Smooth muscle cell (in vitro differentiated cells): ENCODE measurements at regions not wholly inside any gene's neighbourhood (a gene's known extent, or its start where the extent isn't known, plus 50 kb on each side); places are given as distances from the start of the nearest gene placed in this dataset.

Experiments
- DNase-seq: peaks from one replicate; lab custom pipeline; 2025; ENCODE audit not compliant: unreplicated experiment; lab: John Stamatoyannopoulos, UW
- H2AFZ ChIP-seq: fragments of 200-600 bp; sonication (generic); 2 replicates; pipeline ENCODE4 v1.6.0; 2016; ENCODE audit warnings: antibody characterized with exemption, low read depth, mild to moderate bottlenecking
- H3F3A ChIP-seq: fragments of 200-600 bp; sonication (generic); 2 replicates; pipeline ENCODE4 v1.6.0; 2017; ENCODE audit warnings: antibody characterized with exemption, low read depth
- H3K27ac ChIP-seq: fragments of 200-600 bp; sonication (generic); 2 replicates; pipeline ENCODE4 v1.5.1; 2016; ENCODE audit warnings: low read depth, mild to moderate bottlenecking
- H3K27me3 ChIP-seq: fragments of 200-600 bp; sonication (generic); 2 replicates; pipeline ENCODE4 v1.6.1; 2016; ENCODE audit warnings: low read depth, mild to moderate bottlenecking
- H3K36me3 ChIP-seq: fragments of 200-600 bp; sonication (generic); 2 replicates; pipeline ENCODE4 v1.5.1; 2016; ENCODE audit warnings: low read depth
- H3K4me1 ChIP-seq: fragments of 200-600 bp; sonication (generic); 2 replicates; pipeline ENCODE4 v1.5.1; 2016; ENCODE audit warnings: low read depth
- H3K4me2 ChIP-seq: fragments of 200-600 bp; sonication (generic); 2 replicates; pipeline ENCODE4 v1.6.0; 2016; ENCODE audit warnings: mild to moderate bottlenecking
- H3K4me3 ChIP-seq: fragments of 200-600 bp; sonication (generic); 2 replicates; pipeline ENCODE4 v1.5.1; 2016; ENCODE audit warnings: mild to moderate bottlenecking
- H3K79me2 ChIP-seq: fragments of 200-600 bp; sonication (generic); 2 replicates; pipeline ENCODE4 v1.6.0; 2016; ENCODE audit warnings: low read depth, mild to moderate bottlenecking
- H3K9ac ChIP-seq: fragments of 200-600 bp; sonication (generic); 2 replicates; pipeline ENCODE4 v1.6.0; 2016; ENCODE audit warnings: low read depth
- H3K9me3 ChIP-seq: fragments of 200-600 bp; sonication (generic); replicated peaks from 2 replicates; pipeline ENCODE4 v1.5.1; 2016; ENCODE audit warnings: low read depth
- H4K20me1 ChIP-seq: fragments of 200-600 bp; sonication (generic); 2 replicates; pipeline ENCODE4 v1.6.0; 2016; ENCODE audit warnings: low read depth
- CTCF ChIP-seq: fragments of 200-600 bp; sonication (generic); IDR thresholded peaks from 2 replicates; pipeline ENCODE4 v1.5.1; 2017; ENCODE audit warnings: borderline replicate concordance, mild to moderate bottlenecking, antibody characterized with exemption; ENCODE audit not compliant: insufficient read depth, poor library complexity, severe bottlenecking
- WGBS: methylation state at CpG from one replicate; pipeline ENCODE4 v1.1.7; 2016; ENCODE audit warnings: low lambda C conversion rate; 5-methylcytosine and 5-hydroxymethylcytosine counted together

DNA sequence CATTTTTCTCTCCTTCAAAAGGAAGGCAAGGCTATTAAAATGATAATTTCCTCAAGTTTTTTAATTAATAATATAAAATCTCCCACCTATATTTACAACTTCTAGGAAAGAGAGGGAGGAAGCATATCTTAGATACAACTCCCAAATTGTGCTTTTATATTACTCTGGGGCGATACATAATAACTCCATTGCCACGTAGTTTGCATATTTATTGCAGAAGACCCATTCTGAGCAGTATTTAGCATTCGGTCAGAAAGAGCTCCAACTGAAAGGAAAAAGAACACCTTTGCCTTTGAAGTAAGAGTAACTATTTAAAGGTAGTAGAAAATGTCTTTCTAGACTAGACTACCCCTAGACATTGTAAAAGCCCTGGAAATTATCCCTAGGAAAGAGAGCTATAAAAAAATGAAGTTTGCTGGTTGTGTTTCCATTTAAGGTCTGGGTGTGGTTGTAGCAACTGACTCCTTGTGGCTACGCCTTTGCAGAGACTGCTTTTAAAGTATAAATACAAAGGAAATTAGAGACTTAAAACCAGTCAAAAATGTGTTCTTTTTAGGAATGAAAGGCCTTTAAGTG, 566.1 kb downstream of the ZNF608 start:
- no peak overlapping the region for H3K4me3 ChIP-seq
- no peak for TF ChIP-seq CTCF
- DNase-seq, result no peak
- H3K9ac ChIP-seq, result no peak overlapping the region
- H2AFZ ChIP-seq, result no peak overlapping the region
- WGBS, result 80% methylated on average over 4 of the region's 4 CpGs
- no peaks in the 10 kb centered on the region for H3F3A ChIP-seq
- H4K20me1 ChIP-seq, result no peaks in the 10 kb centered on the region
- no peaks in the 10 kb centered on the region for H3K36me3 ChIP-seq
- peak overlapping the region; percentile 16 for H3K4me2 ChIP-seq
- no peaks in the 10 kb centered on the region for H3K27me3 ChIP-seq
- H3K27ac ChIP-seq, result peak overlapping the region; percentile 63
- H3K79me2 ChIP-seq, result no peaks in the 10 kb centered on the region
- no peaks in the 10 kb centered on the region for H3K9me3 ChIP-seq
- peaks cover 15% of the 10 kb centered on the region for H3K4me1 ChIP-seq

DNA sequence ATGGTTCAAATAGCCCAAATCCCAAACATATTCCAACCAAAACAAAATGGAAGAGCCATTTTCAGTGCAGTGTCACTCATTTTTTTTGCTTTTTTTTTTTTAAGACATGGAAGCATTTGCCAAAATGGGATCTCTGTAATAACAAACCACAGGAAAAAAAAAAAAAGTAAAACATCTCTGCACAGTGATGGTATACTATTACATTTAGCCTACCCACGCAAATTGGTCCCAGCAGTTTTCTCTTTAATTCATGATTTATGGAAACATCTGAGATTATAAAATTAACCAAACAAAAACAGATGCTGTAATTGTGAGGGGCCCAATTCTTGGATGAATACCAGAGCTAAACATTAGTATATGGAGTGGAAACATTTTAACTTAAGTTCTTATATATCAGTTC, 566.6 kb downstream of the ZNF608 start:
- peak overlapping the region; percentile 16 for H3K4me2 ChIP-seq
- H2AFZ ChIP-seq, result no peak overlapping the region
- no peak overlapping the region for H3K9ac ChIP-seq
- no peak for DNase-seq
- no peaks in the 10 kb centered on the region for H3K9me3 ChIP-seq
- H3K79me2 ChIP-seq, result no peaks in the 10 kb centered on the region
- H3K27me3 ChIP-seq, result no peaks in the 10 kb centered on the region
- peaks cover 15% of the 10 kb centered on the region for H3K4me1 ChIP-seq
- no peaks in the 10 kb centered on the region for H3K36me3 ChIP-seq
- H3F3A ChIP-seq, result no peaks in the 10 kb centered on the region
- WGBS, result 3% methylated on average over 1 of the region's 1 CpG
- H3K27ac ChIP-seq, result no peak overlapping the region
- H4K20me1 ChIP-seq, result no peaks in the 10 kb centered on the region
- no peak for TF ChIP-seq CTCF
- H3K4me3 ChIP-seq, result no peak overlapping the region

DNA sequence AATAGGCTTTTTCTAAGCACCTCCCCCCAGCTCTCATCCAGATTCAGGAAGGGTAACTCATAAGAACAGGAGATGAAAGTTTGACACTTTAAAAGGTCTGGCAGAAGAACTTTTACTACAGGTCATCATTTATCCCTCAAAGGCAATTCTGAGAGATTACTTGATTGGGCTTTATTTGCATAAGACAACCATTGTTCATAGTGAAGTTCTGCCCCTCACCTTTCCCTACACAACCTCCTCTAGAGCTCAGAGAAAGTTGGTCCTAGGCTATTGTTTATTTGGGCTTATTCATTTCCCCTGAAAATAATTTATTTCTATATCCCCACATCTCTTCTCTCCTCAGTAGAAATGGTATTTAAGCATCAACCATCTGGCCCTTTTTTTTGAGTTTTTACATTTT, 568.4 kb downstream of the ZNF608 start:
- Histone ChIP-seq H3K36me3 (no peaks in the 10 kb centered on the region), H3K9me3 (peaks cover 1% of the 10 kb centered on the region)
- TF ChIP-seq CTCF, result no peak

DNA sequence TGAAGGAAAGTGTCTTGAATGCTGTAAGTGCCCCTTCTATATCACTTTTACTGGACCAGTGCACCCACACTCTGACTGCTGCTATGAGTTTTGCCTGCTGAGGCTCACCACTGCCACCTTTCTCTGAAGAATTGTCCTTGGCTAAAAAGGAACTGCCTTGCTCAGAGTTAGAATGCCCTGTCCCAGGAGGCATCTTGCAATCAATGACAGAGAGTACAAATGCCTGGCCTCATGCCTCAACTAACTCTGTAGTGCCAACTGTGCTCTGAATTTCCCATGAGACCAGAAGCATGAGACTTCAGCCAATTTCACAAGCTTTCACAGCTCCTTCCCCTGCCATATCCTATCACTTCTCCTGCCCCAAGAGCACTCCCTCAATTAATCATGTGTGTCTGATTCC, 569.7 kb downstream of the ZNF608 start:
- Histone ChIP-seq H3K27me3 (no peaks in the 10 kb centered on the region), H3K27ac (no peak overlapping the region), H3K4me1 (peaks cover 15% of the 10 kb centered on the region), H3F3A (no peaks in the 10 kb centered on the region), H4K20me1 (no peaks in the 10 kb centered on the region), H3K79me2 (no peaks in the 10 kb centered on the region), H3K9me3 (peaks cover 8% of the 10 kb centered on the region), H3K4me3 (no peak overlapping the region), H2AFZ (no peak overlapping the region), H3K9ac (no peak overlapping the region), H3K36me3 (no peaks in the 10 kb centered on the region), H3K4me2 (no peak overlapping the region)
- no peak for TF ChIP-seq CTCF
- DNase-seq, result no peak

More for the DNA sequence above, 568.4 kb downstream of the ZNF608 start:
- Histone ChIP-seq H4K20me1 (no peaks in the 10 kb centered on the region), H3K27me3 (no peaks in the 10 kb centered on the region), H3F3A (no peaks in the 10 kb centered on the region), H3K79me2 (no peaks in the 10 kb centered on the region), H3K4me1 (peaks cover 15% of the 10 kb centered on the region), H3K9ac (no peak overlapping the region), H3K27ac (no peak overlapping the region), H3K4me3 (no peak overlapping the region), H2AFZ (no peak overlapping the region), H3K4me2 (no peak overlapping the region)
- no peak for DNase-seq
